HT-29 (cell line): ENCODE measurements at regions not wholly inside any gene's neighbourhood (a gene's known extent, or its start where the extent isn't known, plus 50 kb on each side); places are given as distances from the start of the nearest gene placed in this dataset.

Source experiments
- DNase-seq: peaks from one replicate; pipeline ENCODE4 v3.0.0-alpha.2; 2015; ENCODE audit warnings: low spot score

- DNase-seq = no peak
Observed at GRCh38 chr7:46387646-46388045, 466.6 kb upstream of the IGFBP3 start.

GRCh38 chr7:46386428-46387399 lies 465.6 kb upstream of the IGFBP3 start:
- no peak for DNase-seq

GRCh38 chr7:46385662-46386309 lies 464.7 kb upstream of the IGFBP3 start:
- DNase-seq = peak; percentile 18

DNA sequence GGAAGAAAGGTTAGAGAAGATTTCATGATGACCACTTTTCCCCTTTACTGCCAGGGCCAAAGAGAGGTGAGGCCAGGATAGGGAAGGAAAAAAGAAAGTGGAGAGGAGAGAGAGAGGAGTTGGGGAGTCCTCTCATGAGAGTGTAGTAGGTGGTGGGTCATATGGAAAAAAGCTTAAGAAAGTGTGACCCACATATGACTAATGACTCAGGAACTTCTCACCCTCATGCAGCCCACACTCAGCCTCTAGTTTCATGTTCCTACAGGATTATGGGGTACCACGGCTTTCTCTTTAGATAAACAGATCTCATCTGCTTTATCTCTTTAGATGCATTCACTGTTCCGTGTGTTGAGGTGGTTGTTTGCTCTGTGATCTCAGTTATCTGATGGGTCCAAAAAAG lies 462.5 kb upstream of the IGFBP3 start:
- no peak for DNase-seq

DNA sequence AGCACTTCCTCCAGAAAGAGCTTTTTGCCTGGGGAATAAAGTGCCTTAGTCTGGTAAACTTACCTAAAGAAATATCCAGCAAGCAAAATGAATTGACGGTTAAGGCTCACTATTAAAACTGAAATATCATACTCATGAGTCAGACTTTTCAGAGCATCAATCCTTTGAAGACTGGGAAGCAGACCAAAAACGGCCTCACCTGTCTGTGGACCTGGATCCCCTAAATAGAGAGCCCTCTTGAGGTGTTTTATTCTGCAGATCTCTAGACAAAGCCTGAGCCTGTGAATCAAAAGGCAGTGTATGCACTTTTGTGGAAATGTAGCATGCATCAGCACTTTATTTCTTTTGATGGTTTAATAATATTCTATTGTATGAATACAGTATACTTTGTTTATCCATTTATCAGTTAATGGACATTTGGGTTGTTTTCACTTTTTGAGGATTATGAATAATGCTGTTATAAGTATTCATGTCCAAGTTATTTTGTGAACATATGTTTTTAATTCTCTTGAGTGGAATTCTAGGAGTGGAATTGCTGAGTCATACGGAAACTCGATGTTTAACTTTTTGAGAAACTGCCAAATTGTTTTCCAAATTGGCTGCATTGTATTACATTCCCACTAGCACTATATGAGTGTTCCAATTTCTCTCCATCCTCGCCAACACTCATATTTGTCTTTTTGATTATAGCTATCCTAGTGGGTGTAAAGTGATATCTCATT lies 449.0 kb upstream of the IGFBP3 start:
- peak; percentile 52 for DNase-seq

GRCh38 chr7:46368871-46369270 lies 447.8 kb upstream of the IGFBP3 start:
- DNase-seq = no peak

- no peak for DNase-seq
Observed at GRCh38 chr7:46366526-46366925, 445.5 kb upstream of the IGFBP3 start.

DNA sequence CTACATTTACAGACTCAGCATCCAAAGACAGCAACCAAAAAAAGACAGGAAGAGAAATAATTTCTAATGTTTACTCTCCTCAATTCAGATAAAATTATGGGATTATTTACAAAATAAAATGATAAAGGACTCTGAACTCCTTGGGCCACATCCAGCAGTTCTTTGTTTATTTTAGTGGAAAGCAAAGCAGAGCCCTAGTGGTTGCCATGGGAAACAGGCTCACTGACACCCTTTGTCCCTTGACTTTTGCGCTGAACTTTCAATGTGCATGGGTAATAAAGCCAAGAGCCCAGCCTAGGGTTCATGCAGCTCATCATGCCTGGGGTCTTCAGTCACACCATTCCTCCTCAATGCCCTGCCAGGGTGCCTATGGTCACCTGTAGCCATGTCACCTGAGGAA lies 442.6 kb upstream of the IGFBP3 start:
- peak; percentile 83 for DNase-seq

GRCh38 chr7:46360811-46361210 lies 439.7 kb upstream of the IGFBP3 start:
- no peak for DNase-seq

GRCh38 chr7:46360296-46360695 lies 439.2 kb upstream of the IGFBP3 start:
- DNase-seq = no peak

DNA sequence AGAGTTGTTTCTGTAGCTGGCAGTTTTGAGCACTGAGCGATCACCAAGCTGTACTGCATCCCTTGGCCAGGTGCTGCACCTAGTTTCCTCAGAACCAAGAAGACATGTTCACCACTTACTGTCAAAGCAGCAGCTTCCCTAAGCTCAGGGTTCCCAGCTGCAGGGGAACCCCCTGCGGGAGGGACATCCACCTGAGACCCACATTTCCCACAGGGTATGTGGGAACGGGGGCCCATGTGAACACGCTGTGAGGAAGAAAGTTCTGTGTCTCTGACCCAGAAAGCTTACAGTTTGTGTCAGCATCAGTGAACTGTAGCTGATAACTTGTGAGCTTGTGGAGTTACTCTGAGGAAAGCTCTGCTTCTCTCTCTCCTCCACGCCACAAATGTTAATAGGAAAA lies 436.8 kb upstream of the IGFBP3 start:
- DNase-seq = no peak

- no peak for DNase-seq
Observed at GRCh38 chr7:46357290-46357689, 436.2 kb upstream of the IGFBP3 start.

DNA sequence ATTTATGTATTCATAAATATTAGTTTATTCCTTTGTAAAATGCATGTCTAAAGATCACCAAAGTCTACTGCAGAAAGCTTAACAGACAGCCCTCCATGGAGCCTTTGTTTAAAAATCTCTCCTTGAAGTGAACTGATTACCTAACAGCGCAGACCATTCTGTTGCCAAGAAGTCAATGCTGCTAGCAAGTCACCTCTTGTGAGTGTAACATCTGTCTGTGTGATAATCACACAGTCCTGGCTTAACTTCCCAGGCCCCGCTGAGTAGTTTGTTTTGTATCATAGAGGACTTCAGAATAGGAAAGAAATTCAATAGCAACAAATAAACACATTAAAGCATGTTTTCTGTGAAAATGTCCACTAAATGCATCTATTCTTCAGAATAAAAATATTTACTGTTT lies 435.3 kb upstream of the IGFBP3 start:
- no peak for DNase-seq

DNA sequence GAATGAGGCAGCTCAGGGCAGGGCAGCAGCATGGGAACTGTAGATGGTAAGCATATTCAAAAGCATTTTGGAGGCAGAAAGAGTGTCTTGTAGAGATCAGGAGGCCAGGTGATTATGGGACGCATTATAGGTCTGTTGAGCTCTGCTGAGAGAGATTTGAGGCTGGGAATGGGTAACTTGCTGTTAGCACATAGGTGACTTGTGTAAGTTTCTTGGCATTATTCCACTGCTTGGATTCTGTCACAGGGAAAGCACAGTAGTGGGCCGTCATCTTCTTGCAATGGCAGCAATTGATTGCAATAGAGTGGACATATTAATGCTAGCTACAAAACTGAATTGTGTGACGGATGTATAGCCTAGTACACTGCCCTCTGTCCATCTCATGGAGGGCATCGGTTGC lies 434.3 kb upstream of the IGFBP3 start:
- DNase-seq = no peak

GRCh38 chr7:46352004-46352954 lies 431.2 kb upstream of the IGFBP3 start:
- DNase-seq = peak; percentile 92

DNA sequence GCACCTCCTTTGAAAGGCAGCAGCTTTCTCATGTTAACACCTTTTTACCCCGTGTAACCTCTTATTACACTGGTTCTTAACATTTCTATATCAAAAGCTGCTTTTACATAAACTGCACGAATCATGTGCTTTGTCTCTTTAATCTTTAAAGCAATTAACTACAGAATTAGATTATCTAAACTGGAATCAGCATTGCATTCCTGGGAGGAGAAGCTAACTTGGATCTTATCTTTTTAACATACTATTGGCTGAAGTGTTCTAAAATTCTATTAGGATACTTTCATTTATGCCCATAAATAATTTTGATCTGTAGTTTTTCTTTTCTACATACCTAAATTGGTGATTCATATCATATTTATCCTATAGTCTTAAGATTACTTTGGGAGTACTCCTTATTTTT lies 428.4 kb upstream of the IGFBP3 start:
- no peak for DNase-seq

DNA sequence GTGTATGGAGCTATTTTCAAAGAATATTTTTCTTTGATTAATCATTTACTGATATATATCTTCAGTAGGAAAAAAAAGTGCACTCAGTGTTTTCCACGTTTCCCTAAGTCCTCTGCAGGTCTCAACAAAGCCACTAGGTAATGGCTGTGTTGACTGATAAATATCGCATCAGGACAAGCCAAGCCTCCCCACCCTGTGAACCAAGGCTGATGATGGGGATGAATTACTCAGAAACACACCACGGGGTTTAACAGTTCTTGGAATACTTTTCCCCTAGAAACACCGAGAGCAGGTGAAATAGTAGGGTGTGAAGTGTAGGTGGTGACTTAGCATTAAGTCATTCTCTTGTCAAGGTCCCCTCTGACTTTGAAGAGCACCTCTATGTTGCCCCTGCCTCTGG lies 423.5 kb upstream of the IGFBP3 start:
- no peak for DNase-seq

DNA sequence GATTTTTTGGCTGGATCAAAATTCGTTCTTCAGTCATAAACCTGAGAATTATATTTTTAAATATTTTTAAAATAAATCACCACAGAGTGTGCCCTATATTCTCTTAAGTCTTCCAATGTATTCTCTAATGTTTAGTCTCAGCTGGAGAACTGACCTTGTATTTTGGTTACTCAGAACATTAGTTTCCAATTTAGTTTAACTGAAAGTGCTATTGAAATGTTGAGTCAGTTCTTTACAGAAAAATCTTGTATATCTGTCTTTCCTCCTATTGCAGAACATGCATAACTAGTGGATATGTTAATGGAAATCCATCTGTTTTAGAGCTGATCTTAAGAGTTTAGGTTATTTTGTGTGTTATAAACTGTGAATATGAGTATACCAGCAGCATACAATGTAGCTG lies 422.7 kb upstream of the IGFBP3 start:
- DNase-seq = no peak

DNA sequence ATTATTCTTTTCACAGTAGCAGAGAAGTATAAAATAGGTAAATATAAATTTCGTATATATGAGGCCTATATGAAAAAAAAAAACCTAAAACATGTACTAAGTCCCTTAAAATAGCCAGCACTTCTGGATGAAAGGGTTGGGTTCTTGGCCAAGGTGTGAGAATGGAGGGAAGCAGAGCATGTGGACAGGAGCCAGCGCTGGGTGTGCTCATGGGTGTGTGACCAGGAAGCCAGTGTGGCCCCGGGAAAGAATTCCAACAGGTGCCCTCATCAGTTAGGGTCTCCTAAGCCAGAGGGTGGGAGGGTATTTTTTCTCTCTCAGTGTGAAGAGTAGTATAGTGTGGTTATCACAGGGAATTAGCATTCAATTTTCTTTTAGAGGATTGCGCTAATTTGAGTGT lies 401.9 kb upstream of the IGFBP3 start:
- DNase-seq = no peak

DNA sequence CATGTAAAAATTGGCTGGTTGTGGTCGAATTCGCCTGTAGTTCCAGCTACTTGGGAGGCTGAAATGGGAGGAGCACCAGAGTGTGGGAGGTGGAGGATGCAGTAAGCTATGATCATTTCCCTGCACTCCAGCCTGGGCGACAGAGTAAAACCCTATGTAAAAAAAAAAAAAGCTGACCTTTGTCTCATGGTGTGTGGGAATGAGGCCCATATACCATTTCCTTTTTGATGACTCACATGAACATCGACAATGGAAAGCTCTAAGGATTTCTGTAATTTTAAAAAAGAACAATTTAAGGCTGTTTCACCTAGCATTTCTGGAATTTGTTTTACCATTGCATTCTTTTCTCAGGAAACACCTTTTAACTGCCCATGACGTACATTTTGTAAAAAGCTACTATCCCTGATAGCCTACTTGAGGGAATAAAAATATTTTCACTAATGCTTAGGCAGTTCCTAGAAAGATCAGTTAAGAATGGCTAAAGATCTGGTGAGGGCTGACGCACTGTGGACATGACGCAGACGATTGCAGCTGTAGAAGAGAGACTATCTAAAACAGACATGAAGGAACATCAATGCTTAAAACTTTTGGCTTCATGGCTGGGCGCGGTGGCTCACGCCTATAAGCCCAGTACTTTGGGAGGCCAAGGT lies 400.6 kb upstream of the IGFBP3 start:
- DNase-seq = peak; percentile 14

GRCh38 chr7:46320956-46321355 lies 399.9 kb upstream of the IGFBP3 start:
- DNase-seq = no peak
